HS-27A (cell line): ENCODE measurements at regions not wholly inside any gene's neighbourhood (a gene's known extent, or its start where the extent isn't known, plus 50 kb on each side); places are given as distances from the start of the nearest gene placed in this dataset.
"Not testable (repeated sequence)": the region's sequence is repeated elsewhere in the genome, so short reads cannot be mapped to it uniquely, and the experiment has no call there.

Experiments
- DNase-seq: peaks from one replicate; pipeline ENCODE4 v3.0.0-alpha.2; 2012; ENCODE audit warnings: low read depth, missing footprints

- DNase-seq, result no peak
Measured at GRCh38 chr5:34447424-34447823, 208.7 kb upstream of the RAI14 start.

- DNase-seq, result no peak
Measured at GRCh38 chr5:34449639-34450038, 206.5 kb upstream of the RAI14 start.

GRCh38 chr5:34450338-34450737 is 205.8 kb upstream of the RAI14 start:
- no peak for DNase-seq

- DNase-seq, result no peak
Measured at GRCh38 chr5:34452170-34452828, 203.8 kb upstream of the RAI14 start.

GRCh38 chr5:34455098-34455497 is 201.0 kb upstream of the RAI14 start:
- no peak for DNase-seq

- no peak for DNase-seq
Measured at GRCh38 chr5:34459908-34460307, 196.2 kb upstream of the RAI14 start.

- no peak for DNase-seq
Measured at GRCh38 chr5:34460496-34460895, 195.6 kb upstream of the RAI14 start.

- DNase-seq, result no peak
Measured at GRCh38 chr5:34464829-34465228, 191.3 kb upstream of the RAI14 start.

GRCh38 chr5:34465301-34465700 is 190.8 kb upstream of the RAI14 start:
- DNase-seq, result not testable (repeated sequence)

- DNase-seq, result not testable (repeated sequence)
Measured at GRCh38 chr5:34466519-34467388, 189.4 kb upstream of the RAI14 start.

- DNase-seq, result no peak
Measured at GRCh38 chr5:34467436-34467835, 188.7 kb upstream of the RAI14 start.

GRCh38 chr5:34467984-34468383 is 188.1 kb upstream of the RAI14 start:
- not testable (repeated sequence) for DNase-seq

GRCh38 chr5:34469971-34470370 is 186.2 kb upstream of the RAI14 start:
- DNase-seq, result no peak

- no peak for DNase-seq
Measured at GRCh38 chr5:34474573-34475021, 181.5 kb upstream of the RAI14 start.

GRCh38 chr5:34475249-34475966 is 180.7 kb upstream of the RAI14 start:
- no peak for DNase-seq

- DNase-seq, result no peak
Measured at GRCh38 chr5:34476941-34477565, 179.1 kb upstream of the RAI14 start.

- DNase-seq, result no peak
Measured at GRCh38 chr5:34480810-34481528, 175.2 kb upstream of the RAI14 start.

GRCh38 chr5:34483442-34484033 is 172.6 kb upstream of the RAI14 start:
- no peak for DNase-seq

GRCh38 chr5:34484216-34484920 is 171.8 kb upstream of the RAI14 start:
- no peak for DNase-seq

- DNase-seq, result no peak
Measured at GRCh38 chr5:34485768-34486030, 170.4 kb upstream of the RAI14 start.
